ENCODE measurements at regions not wholly inside any gene's neighbourhood (a gene's known extent, or its start where the extent isn't known, plus 50 kb on each side); places are given as distances from the start of the nearest gene placed in this dataset.

- Histone ChIP-seq H3K36me3 (no peaks in the 10 kb centered on the region), H3K4me3 (no peak overlapping the region), H3K27me3 (no peaks in the 10 kb centered on the region), H3K4me1 (no peaks in the 10 kb centered on the region), H3K27ac (no peak overlapping the region), H3K9me3 (no peaks in the 10 kb centered on the region)
- intact Hi-C loops (cut with DNase I), result no loop called here
- TF ChIP-seq CTCF (IDR thresholded peaks at IDR 0.05), result no peak
- no peak for DNase-seq (ENCODE audit: low spot score in 2 of 2)
These were observed 229.7 kb downstream of the IKZF2 start for GRCh38 chr2:212921711-212922110.

- intact Hi-C loops (cut with DNase I), result no loop called here
- no peak overlapping the region for H3K4me3 ChIP-seq
- no peak overlapping the region for H3K27ac ChIP-seq
- no peaks in the 10 kb centered on the region for H3K4me1 ChIP-seq
- no peaks in the 10 kb centered on the region for H3K36me3 ChIP-seq
- H3K9me3 ChIP-seq, result no peaks in the 10 kb centered on the region
- no peak for DNase-seq (ENCODE audit: low spot score in 2 of 2)
- no peak for TF ChIP-seq CTCF (IDR thresholded peaks at IDR 0.05)
- no peaks in the 10 kb centered on the region for H3K27me3 ChIP-seq
These were observed 230.4 kb downstream of the IKZF2 start for GRCh38 chr2:212921061-212921460.

GRCh38 chr2:212919238-212919637, 232.2 kb downstream of the IKZF2 start:
- no peaks in the 10 kb centered on the region for H3K9me3 ChIP-seq
- H3K4me3 ChIP-seq, result no peak overlapping the region
- no peaks in the 10 kb centered on the region for H3K36me3 ChIP-seq
- no peak overlapping the region for H3K27ac ChIP-seq
- H3K27me3 ChIP-seq, result no peaks in the 10 kb centered on the region
- TF ChIP-seq CTCF (IDR thresholded peaks at IDR 0.05), result no peak
- no peak for DNase-seq (ENCODE audit: low spot score in 2 of 2)
- intact Hi-C loops (cut with DNase I), result no loop called here
- no peaks in the 10 kb centered on the region for H3K4me1 ChIP-seq

DNA sequence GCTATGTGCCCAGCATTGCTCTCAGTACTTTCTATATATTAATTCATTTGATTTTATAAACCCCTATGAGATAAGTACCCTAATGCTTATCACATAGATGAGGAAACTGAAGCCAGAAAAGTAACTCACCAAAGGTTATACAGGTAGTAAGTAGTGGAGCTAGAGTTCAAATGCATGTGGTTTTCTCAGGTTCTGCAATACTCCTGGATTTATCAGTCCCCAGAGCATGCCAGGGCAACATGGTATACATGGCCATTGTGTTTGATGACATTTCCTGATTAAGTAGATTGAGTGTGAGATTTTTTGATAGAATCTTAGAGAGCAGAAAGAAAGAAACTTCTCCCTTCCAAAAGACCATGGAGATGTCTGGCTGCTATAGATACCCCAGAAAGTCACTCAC, 233.1 kb downstream of the IKZF2 start:
- intact Hi-C loops (cut with DNase I), result no loop called here

GRCh38 chr2:212915121-212915782, 236.2 kb downstream of the IKZF2 start:
- no peak overlapping the region for H3K27ac ChIP-seq
- no peaks in the 10 kb centered on the region for H3K4me1 ChIP-seq
- intact Hi-C loops (cut with DNase I), result no loop called here
- no peak overlapping the region for H3K4me3 ChIP-seq
- no peak for DNase-seq (ENCODE audit: low spot score in 2 of 2)
- H3K9me3 ChIP-seq, result no peaks in the 10 kb centered on the region
- no peaks in the 10 kb centered on the region for H3K36me3 ChIP-seq
- no peak for TF ChIP-seq CTCF (IDR thresholded peaks at IDR 0.05)
- no peaks in the 10 kb centered on the region for H3K27me3 ChIP-seq

More for the DNA sequence above, 233.1 kb downstream of the IKZF2 start:
- TF ChIP-seq CTCF (IDR thresholded peaks at IDR 0.05), result no peak
- Histone ChIP-seq H3K27me3 (no peaks in the 10 kb centered on the region), H3K27ac (no peak overlapping the region), H3K4me1 (no peaks in the 10 kb centered on the region), H3K9me3 (no peaks in the 10 kb centered on the region), H3K36me3 (no peaks in the 10 kb centered on the region), H3K4me3 (no peak overlapping the region)
- DNase-seq (ENCODE audit: low spot score in 2 of 2), result no peak

GRCh38 chr2:212914392-212914791, 237.0 kb downstream of the IKZF2 start:
- no peak overlapping the region for H3K4me3 ChIP-seq
- no peaks in the 10 kb centered on the region for H3K9me3 ChIP-seq
- intact Hi-C loops (cut with DNase I), result no loop called here
- H3K4me1 ChIP-seq, result no peaks in the 10 kb centered on the region
- no peaks in the 10 kb centered on the region for H3K36me3 ChIP-seq
- H3K27me3 ChIP-seq, result no peaks in the 10 kb centered on the region
- no peak for TF ChIP-seq CTCF (IDR thresholded peaks at IDR 0.05)
- H3K27ac ChIP-seq, result no peak overlapping the region
- no peak for DNase-seq (ENCODE audit: low spot score in 2 of 2)

Data from ascending aorta (tissue), 2 donors.